ENCODE measurements at regions not wholly inside any gene's neighbourhood (a gene's known extent, or its start where the extent isn't known, plus 50 kb on each side); places are given as distances from the start of the nearest gene placed in this dataset.
"Not testable (repeated sequence)": the region's sequence is repeated elsewhere in the genome, so short reads cannot be mapped to it uniquely, and the experiment has no call there.

DNA sequence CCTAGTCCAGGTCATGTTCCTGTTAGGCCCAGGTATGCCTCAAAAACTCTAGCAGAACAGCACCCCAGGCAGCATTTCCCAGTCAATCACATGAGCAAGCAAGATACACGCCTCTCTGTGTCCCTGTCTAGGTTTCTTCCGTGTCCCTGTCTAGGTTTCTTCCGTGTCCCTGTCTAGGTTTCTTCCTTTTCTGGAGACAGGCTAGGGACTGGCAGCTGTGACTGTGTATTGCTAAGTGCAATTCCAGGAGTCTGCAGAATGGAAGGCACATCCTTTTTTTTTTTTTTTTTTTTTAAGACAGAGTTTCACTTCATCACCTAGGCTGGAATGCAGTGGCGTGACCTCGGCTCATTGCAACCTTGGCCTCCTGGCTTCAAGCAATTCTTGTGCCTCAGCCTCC is 77.6 kb downstream of the SETD4 start:
- no peak for DNase-seq (ENCODE audit: low spot score)
- intact Hi-C loops (cut with DNase I): no loop called here

DNA sequence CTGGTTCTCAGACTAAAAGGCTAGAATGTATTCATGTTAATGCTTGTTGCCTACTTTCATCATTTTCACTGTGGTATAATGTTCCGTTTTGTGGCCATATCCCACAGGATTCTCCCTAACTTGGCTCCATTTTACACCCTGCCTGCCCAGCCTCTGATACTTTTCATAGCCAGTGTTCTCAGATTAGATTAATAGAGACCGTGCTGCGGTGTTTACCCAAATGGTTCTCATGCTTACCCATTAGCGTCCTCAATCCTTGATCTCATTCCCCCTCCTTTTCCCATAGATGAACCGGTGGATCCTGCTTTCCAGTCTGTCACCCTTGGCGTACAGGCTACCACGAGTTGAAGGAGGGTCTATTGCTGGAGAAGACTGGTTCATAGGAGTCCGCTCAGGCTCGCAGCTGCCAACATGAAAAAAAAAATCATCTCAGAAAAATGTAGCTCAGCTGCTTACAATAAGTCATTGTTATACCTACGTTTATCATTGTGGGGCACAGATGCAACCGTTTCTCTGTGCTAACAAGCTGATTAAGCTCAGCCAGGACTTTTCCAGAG is 78.7 kb downstream of the SETD4 start:
- DNase-seq (ENCODE audit: low spot score): no peak
- intact Hi-C loops (cut with DNase I): no loop called here

DNA sequence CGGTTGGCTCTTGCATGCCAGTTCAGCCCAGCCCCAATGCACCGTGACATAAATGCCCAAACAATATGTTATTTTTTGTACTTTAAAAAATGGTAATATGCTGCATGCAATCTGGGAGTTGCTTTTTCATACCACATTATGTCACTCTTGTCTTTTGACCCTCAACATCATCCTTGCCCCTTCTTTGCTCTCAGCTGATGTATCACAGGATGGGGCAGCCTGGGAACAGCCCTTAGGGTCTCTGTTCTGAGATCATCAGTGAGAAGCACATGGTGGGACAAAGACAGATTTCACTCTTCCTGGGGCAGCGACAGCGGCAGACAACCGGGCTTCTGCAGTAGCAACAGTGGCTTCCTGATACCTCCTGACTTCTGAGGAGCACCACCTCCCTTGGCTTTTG is 79.5 kb downstream of the SETD4 start:
- intact Hi-C loops (cut with DNase I): no loop called here
- DNase-seq (ENCODE audit: low spot score): no peak

DNA sequence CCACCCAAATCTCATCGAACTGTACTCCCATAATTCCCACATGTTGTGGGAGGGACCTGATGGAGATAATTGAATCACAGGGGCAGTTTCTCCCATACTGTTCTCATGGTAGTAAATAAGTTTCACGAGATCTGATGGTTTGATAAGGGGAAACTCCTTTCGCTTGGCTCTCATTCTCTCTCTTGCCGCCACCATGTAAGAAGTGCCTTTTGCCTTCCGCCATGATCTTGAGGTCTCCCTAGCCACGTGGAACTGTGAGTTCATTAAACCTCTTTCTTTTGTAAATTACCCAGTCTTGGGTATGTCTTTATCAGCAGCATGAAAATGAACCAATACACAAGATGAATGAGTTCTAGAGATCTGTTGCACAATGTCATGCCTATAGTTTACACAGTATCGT is 82.5 kb downstream of the SETD4 start:
- DNase-seq (ENCODE audit: low spot score); intact Hi-C loops (cut with DNase I): not testable (repeated sequence)

DNA sequence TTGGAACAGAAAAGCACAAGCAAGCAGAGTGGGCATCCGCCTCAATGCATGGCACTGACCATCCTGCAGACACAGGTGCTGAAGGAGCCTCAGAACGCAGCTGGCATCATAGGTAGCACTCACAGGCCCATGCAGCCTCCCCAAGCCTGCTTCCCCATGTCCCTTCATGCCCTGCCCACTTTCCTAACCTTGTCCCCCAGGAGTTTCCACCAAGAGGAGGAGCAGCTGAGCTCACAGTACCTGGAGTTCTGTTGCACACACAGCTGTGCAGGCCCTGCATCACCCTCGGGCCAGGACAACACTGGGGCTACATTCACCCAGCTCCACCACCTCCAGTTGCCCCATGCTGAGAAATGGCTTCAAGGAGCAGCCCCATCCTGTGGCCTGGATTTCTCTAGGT is 83.4 kb downstream of the SETD4 start:
- DNase-seq (ENCODE audit: low spot score): no peak
- intact Hi-C loops (cut with DNase I): no loop called here

DNA sequence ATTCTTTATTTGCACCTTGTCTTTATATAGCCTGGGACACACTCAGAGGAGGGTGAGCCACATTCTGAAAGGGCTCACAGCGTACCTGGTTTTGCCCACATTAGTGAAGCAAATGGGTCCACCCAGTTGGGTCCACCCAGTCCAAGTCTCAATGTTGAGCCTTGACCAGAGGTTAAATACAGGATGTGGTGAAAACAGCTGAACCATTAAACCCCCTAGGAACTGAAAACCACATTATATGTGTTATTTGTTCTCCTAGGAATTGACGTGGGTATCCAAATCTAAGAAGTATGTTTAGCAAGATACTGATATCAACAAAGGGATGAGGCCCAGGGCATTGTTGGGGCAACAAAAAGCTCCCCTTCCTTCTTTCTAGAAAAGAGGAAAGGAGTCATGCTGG is 83.8 kb downstream of the SETD4 start:
- intact Hi-C loops (cut with DNase I): no loop called here
- DNase-seq (ENCODE audit: low spot score): no peak

DNA sequence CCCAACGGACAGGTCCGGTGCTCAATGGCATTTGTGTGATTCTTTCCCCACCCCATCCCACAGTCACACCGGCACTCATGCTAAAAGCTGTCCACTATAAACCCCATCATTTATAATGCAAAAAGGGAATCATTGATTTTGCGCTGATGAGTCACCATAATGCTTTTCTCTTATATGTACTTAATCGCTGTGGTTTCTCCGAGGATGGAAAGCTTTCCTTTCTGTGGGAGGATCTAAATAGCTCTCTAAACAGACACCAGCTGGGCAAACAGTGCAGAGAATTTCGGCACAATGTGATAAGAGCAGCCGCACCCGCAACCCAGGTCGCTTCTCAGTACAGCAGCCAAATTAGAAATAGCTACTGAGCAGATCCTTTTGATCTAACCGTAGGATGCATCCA is 85.6 kb downstream of the SETD4 start:
- intact Hi-C loops (cut with DNase I): no loop called here
- no peak for DNase-seq (ENCODE audit: low spot score)

DNA sequence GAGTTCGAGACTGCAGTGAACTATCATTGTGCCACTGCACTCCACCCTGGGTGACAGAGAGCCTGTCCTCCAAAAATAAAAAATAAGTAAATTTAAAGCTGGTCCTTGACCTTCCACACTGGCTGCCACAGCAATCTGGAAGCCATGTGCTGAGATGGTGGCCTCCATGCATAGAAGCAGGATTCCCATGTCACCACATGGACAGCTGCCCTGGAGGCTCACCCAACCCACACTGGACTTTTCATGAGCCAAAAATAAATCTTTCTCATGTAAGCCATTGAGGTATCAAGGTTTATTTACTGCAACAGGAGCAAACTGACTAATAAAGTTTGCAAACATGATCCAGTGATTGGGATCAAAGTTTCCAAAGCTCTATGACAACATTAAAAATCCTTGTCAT is 88.5 kb downstream of the SETD4 start:
- intact Hi-C loops (cut with DNase I): no loop called here
- no peak for DNase-seq (ENCODE audit: low spot score)

DNA sequence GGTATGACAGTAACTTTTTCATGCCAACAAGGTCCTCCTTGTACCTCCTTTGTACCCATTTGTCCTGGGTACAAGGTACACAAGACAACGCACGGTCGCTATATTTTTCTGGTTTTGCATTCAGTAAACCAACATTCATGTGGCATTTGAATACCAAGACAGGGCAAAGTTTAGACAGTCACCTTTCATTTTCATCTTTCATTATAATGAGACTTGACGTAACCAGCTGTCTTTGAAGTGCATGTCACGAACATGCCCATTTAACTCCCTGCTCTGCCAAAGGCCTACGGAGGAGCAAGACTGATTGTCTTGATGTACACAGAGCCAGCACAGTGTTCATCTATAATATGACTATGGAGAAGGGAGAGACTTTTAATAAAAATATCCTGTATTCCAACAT is 91.0 kb downstream of the SETD4 start:
- no peak for DNase-seq (ENCODE audit: low spot score)
- intact Hi-C loops (cut with DNase I): no loop called here

DNA sequence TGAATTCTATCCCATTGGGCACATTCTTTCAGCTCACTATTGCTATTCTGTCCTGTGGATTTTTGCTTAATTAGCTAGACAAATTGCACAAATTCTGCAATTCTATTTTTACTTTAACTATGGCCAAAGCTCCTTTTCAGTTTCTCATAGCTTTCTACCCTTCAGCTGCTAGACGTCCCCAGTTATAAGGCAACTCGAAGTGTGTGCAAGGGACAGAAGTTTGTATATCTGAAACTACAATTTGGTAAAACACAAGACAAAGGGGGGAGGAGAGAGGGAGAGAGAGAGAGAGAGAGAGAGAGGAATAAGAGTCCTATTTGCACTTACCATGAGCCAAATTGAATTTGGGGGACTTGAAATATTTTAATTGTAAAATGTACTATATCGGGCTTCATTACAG is 91.8 kb downstream of the SETD4 start:
- no peak for DNase-seq (ENCODE audit: low spot score)
- intact Hi-C loops (cut with DNase I): no loop called here

DNA sequence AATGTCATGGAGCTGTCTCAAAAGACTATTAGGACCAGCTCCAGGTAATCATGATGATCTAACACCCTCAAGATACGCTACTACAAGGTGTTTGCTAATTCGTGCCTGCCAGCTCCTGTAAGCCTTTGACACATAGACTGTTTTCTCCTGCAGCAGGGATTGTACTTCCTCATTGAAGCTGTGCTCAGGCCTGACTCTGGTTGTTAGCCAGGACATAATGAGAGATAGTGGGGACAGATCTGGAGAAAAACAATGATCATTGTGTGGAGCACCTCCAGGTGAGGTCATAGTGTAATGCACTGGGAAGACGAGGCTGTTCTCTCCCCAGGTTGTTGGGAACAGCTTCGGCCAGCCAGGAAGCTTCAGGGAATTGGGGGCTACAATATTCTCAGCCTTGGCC is 94.6 kb downstream of the SETD4 start:
- intact Hi-C loops (cut with DNase I): no loop called here
- no peak for DNase-seq (ENCODE audit: low spot score)

DNA sequence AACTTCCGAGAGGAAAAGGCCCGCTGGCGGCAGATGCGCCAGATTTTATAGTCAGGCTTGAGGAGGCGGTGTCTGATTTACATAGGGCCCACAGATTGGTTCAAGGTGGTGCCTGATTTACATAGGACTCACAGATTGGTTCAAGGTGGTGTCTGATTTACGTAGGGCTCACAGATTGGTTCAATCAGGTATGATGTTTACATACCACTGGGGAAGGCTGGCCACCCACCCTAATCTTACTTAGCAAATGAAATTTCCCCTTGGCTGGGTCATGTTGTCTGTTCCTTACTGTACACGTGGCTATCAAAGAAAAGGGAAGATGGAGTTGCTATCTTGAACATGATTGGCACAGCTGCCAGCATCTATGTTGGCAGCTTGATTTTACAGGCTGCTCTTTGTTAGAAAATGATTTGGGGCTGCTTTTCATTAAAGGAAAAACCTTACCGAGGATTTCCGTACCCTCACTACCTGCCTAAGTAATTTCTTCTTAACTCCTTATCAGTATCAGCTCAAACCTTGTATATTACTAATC is 96.3 kb downstream of the SETD4 start:
- intact Hi-C loops (cut with DNase I): no loop called here
- DNase-seq (ENCODE audit: low spot score): no peak

DNA sequence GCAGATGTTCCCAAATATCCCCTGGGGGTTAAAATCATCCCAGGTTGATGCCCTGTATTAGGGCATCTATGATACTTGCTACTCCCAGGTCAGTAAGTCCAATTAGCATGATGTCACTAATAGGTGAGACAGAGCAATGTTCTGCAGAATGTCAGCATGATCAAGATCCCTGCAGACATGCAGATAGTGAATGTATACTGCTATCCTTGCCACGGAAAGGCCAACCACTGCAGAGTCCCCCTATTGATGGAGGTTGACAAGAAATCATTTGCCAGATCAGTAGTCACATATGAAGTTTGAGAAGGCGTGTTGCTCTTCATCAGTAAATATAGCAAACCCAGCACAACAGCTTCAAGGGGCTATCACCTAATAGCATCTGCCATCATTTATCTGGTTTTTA is 97.4 kb downstream of the SETD4 start:
- intact Hi-C loops (cut with DNase I): no loop called here
- DNase-seq (ENCODE audit: low spot score): no peak

DNA sequence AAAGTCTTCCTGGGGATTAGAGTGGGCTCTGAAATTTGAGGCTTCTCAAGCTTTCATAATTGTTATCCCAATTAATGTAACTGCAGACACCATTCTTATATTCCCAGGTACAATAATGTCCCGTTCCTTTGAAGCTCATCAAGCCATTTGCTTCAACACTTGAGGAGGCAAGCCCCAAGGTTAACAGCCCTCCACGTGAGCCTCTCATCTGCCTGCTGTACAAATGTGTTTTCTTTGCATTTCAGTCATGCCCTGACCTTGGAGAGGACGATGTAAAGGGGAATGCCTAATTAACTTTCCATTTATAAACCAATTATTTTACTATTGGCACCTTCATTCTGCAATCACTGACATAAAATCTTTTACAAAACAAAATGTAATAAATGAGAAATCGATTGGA is 106.3 kb downstream of the SETD4 start:
- intact Hi-C loops (cut with DNase I): no loop called here
- no peak for DNase-seq (ENCODE audit: low spot score)

DNA sequence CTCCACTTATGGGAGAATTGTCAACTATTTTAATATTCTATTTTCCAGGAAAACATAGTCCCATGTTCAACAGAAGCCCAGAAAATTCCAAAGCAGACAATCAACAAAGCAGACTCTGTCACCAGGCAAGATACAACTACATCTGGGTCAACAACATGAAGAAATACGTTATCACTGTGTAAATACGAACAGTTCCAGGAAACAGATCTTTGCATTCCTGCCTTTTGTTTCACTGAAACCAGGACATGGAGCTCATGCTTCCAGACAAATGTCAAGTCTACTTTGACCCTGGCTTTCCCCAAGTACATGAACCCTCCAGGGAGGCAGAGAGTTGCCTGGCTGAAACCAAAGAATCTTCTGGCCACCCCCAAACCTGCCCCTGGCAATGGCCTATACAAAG is 106.7 kb downstream of the SETD4 start:
- DNase-seq (ENCODE audit: low spot score): no peak

DNA sequence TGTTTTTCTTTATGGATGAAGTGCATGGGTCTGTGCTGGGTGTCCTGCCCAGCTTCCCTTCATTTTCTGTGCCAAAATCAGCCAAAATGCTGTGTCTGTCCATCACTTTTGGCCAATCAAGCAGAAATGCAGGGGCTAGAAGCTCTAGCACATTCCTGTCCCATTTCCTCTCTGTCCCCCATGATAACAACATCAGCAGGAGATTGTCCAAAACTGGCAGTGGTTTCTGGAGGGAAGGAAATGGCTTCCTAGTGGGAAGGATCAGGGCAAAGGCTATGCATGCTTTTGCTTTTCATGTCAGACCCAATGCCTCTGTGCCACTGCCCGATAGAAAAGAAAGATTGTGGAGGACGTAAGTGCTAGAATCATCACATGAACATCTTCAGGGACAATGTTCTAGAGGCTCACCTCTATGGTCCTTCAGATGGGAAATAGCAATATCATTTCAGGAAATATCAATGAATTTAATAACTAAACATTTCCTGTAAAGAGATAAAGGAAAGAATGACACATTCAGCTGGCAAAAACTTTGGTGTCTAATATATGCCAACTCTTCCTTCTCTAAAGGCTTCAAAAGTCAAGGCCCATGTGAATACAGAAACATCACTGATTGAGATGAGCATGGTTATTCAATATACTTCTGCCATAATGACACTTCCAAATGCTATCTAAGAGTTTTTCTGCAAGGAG is 107.5 kb downstream of the SETD4 start:
- no peak for DNase-seq (ENCODE audit: low spot score)
- intact Hi-C loops (cut with DNase I): no loop called here

More for the DNA sequence above, 106.7 kb downstream of the SETD4 start:
- intact Hi-C loops (cut with DNase I): no loop called here

DNA sequence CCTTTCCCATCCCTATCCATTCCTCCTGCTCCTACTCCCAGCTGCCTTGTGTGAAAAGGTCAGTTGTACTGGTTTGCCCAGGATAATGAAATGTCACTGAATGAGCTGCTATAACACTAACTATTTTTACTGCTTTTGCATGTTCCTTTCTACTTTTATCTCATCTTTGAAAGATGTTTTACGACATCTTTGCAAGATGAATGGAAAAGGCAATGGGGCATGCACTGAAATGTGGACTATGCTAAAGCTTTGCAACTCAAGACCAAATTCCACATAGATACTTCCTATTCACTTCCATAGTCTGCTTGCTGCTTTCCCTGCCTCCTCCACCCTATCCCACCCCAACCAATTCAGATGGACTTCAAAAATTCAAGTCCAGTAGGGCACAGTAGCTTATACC is 111.3 kb downstream of the SETD4 start:
- intact Hi-C loops (cut with DNase I): no loop called here
- DNase-seq (ENCODE audit: low spot score): no peak

DNA sequence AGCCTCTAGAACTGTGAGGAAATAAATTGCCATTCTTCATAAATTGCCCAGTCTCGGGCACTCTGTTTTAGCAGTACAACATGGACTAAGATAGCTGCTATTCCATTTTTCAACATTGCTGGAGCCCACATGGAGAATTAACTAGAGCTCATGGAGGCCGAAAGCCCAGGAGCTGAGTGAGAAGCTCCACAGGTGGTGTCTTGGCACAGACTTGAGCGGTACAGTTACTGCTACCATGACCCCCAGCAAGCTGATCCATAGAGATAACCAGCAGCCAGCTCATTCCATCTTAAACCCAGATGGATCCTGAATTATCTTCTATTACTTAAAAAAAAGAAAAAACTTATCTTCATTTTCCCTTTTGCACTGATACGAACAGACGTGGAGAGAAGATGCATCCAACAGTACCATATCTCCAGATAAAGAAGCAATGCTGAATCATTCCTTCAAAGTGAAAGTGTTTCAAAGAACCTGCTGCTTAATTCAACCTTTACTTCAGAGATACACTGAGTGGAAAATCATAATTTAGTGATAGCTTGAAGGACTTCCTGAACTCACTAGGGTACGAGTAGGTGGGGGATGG is 115.1 kb downstream of the SETD4 start:
- no peak for DNase-seq (ENCODE audit: low spot score)
- intact Hi-C loops (cut with DNase I): no loop called here

DNA sequence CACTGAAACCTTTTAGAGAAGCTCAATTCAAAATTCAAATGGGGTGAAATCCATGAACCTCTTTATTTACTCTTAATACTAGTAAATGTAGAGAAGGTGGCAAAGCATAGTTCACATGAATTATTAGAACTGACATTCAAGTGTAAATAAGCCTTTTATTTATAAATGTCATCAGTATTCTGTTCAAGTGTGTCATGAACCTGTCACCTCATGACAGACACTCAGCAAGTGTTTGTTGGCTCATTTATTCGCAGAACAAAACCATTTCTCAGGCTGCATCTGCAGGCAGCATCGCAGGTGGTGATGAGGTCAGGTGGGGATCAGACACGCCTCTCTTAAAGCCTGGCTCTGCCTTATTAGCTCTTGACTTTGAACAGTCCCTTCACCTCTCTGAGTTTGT is 116.6 kb downstream of the SETD4 start:
- no peak for DNase-seq (ENCODE audit: low spot score)
- intact Hi-C loops (cut with DNase I): loop anchor here (5.0 kb wide), 1 partner anchor 1251 kb away; no protein-coding TSS in a partner anchor

DNA sequence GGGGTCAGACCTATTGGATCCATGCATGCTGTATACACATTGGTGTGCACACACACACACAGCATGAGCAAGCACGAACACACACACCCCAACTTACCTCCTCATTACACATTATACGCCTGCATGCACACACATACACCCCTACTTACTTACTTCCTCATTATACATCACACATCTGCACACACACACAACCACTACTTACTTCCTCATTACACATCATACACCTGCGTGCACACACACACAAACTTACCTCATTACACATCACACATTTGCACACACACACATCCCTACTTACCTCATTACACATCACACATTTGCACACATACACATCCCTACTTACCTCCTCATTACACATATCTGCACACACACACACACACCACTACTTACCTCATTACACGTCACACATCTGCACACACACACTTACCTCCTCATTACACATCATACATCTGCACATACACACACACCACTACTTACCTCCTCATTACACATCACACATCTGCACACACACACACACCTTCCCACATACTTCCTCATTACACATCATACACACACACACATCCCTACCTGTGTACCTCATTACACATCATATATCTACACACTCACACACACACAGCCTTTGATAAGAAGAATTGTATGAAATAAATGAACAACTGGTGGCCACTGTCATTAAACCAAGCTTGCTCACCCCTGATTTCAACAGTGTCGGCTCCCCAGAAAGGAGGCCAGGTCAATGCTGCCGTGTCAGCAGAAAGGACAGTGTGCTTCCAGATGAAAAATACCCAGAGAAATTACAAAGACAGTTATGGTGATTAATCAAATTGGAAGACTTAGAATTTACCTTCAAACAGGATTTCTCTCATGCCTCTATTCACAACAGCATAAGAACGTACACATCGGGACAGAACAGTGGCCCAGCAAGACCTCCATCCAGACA is 117.8 kb downstream of the SETD4 start:
- intact Hi-C loops (cut with DNase I): loop anchor here (5.0 kb wide), 1 partner anchor 1250 kb away; no protein-coding TSS in a partner anchor
- DNase-seq (ENCODE audit: low spot score): no peak

Measured in cardiac septum (tissue), 1 donor.